ENCODE measurements at regions not wholly inside any gene's neighbourhood (a gene's known extent, or its start where the extent isn't known, plus 50 kb on each side); places are given as distances from the start of the nearest gene placed in this dataset.
A peak's percentile ranks its signal among the peaks of the same experiment; 100 is the strongest.

- H3K4me2 ChIP-seq, result 0 out of 2 replicates have a peak overlapping the region, but pooled peaks have one; percentile 34
- no peaks in the 10 kb centered on the region for H4K20me1 ChIP-seq (replicated peaks; ENCODE audit: insufficient read depth)
- H3F3A ChIP-seq (replicated peaks; ENCODE audit: low read depth), result no peaks in the 10 kb centered on the region
- Mint-ChIP-seq H3K36me3 (ENCODE audit: low read depth) (no peaks in the 10 kb centered on the region), H3K4me1 (peaks cover 33% of the 10 kb centered on the region), H3K27ac (no peak overlapping the region), H3K9me3 (no peaks in the 10 kb centered on the region), H3K27me3 (ENCODE audit: insufficient read depth, low read depth, poor library complexity) (peaks cover 2% of the 10 kb centered on the region), H3K4me3 (no peak overlapping the region)
- no peak overlapping the region for H3K27ac ChIP-seq (ENCODE audit: low read depth)
- H3K36me3 ChIP-seq (ENCODE audit: insufficient read depth), result no peaks in the 10 kb centered on the region
- peaks cover 23% of the 10 kb centered on the region for H3K4me1 ChIP-seq (ENCODE audit: insufficient read depth)
- H3K4me3 ChIP-seq, result no peak overlapping the region
- peaks cover 10% of the 10 kb centered on the region for H3K9me2 ChIP-seq (ENCODE audit: insufficient read depth)
- peak; percentile 71 for ATAC-seq
- H3K79me2 ChIP-seq (replicated peaks; ENCODE audit: insufficient read depth), result no peaks in the 10 kb centered on the region
- H3K27me3 ChIP-seq (ENCODE audit: insufficient read depth), result no peaks in the 10 kb centered on the region; the same call in 1 of the 2 replicates
- TF ChIP-seq ZNF114 (CRISPR knock-in tag; IDR thresholded peaks at IDR 0.05), result no peak
- no peak for TF ChIP-seq CREB1 (CRISPR knock-in tag; IDR thresholded peaks at IDR 0.05; ENCODE audit: low read depth)
- no peak for TF ChIP-seq POLR2AphosphoS5 (IDR thresholded peaks at IDR 0.05; ENCODE audit: low read depth)
- TF ChIP-seq, protein P1, sequence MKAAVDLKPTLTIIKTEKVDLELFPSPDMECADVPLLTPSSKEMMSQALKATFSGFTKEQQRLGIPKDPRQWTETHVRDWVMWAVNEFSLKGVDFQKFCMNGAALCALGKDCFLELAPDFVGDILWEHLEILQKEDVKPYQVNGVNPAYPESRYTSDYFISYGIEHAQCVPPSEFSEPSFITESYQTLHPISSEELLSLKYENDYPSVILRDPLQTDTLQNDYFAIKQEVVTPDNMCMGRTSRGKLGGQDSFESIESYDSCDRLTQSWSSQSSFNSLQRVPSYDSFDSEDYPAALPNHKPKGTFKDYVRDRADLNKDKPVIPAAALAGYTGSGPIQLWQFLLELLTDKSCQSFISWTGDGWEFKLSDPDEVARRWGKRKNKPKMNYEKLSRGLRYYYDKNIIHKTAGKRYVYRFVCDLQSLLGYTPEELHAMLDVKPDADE (IDR thresholded peaks at IDR 0.05), result no peak
- no peak for TF ChIP-seq EZH2 (IDR thresholded peaks at IDR 0.05; ENCODE audit: low read depth, unreplicated experiment)
- TF ChIP-seq ZNF462 (CRISPR knock-in tag; IDR thresholded peaks at IDR 0.05), result no peak; the same call in 1 of the 2 replicates
- TF ChIP-seq NANOG (IDR thresholded peaks at IDR 0.05; ENCODE audit: borderline replicate concordance), result no peak
- TF ChIP-seq CTCF (conservative IDR thresholded peaks at IDR 0.05; ENCODE audit: low read depth in 2 of 2), result no peak
- no peak for TF ChIP-seq EZH2phosphoT487 (IDR thresholded peaks at IDR 0.05; ENCODE audit: unreplicated experiment)
- TF ChIP-seq, protein P2, sequence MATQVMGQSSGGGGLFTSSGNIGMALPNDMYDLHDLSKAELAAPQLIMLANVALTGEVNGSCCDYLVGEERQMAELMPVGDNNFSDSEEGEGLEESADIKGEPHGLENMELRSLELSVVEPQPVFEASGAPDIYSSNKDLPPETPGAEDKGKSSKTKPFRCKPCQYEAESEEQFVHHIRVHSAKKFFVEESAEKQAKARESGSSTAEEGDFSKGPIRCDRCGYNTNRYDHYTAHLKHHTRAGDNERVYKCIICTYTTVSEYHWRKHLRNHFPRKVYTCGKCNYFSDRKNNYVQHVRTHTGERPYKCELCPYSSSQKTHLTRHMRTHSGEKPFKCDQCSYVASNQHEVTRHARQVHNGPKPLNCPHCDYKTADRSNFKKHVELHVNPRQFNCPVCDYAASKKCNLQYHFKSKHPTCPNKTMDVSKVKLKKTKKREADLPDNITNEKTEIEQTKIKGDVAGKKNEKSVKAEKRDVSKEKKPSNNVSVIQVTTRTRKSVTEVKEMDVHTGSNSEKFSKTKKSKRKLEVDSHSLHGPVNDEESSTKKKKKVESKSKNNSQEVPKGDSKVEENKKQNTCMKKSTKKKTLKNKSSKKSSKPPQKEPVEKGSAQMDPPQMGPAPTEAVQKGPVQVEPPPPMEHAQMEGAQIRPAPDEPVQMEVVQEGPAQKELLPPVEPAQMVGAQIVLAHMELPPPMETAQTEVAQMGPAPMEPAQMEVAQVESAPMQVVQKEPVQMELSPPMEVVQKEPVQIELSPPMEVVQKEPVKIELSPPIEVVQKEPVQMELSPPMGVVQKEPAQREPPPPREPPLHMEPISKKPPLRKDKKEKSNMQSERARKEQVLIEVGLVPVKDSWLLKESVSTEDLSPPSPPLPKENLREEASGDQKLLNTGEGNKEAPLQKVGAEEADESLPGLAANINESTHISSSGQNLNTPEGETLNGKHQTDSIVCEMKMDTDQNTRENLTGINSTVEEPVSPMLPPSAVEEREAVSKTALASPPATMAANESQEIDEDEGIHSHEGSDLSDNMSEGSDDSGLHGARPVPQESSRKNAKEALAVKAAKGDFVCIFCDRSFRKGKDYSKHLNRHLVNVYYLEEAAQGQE (IDR thresholded peaks at IDR 0.05; ENCODE audit: unreplicated experiment), result no peak
- no peak for TF ChIP-seq JUNB (IDR thresholded peaks at IDR 0.05; ENCODE audit: unreplicated experiment)
- no peak for TF ChIP-seq STAT1 (IDR thresholded peaks at IDR 0.05; ENCODE audit: unreplicated experiment)
- no peak for TF ChIP-seq ZNF331 (CRISPR knock-in tag; IDR thresholded peaks at IDR 0.05; ENCODE audit: low read depth)
- DNase-seq (ENCODE audit: low spot score), result peak; percentile 24
- peak overlapping the region; percentile 93 for H2AFZ ChIP-seq
Observed at GRCh38 chr6:156391061-156391672, 386.0 kb upstream of the ARID1B start.

Measured in GM23338 (cell line).